ENCODE measurements at regions not wholly inside any gene's neighbourhood (a gene's known extent, or its start where the extent isn't known, plus 50 kb on each side); places are given as distances from the start of the nearest gene placed in this dataset.

DNA sequence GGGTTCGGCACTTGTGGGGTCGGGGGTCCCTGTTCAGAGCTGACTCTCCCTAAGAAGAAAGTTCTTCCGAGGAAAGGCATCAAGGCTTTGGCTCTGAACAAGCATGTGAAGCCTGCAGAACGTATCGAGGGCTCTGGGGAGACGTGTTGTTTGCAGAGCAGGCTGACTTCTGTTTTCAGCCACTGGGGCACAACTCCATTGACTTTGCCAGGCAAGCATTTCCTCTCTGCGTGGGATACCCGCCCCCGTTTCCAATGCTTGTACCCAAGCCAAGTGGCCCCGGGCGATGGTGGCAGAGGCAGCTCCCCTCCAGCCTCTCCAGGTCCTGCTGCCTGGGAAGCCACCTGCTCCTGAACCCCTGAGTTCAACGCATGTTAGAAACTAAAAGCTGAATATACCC is 255.7 kb downstream of the RBFOX3 start:
- TF ChIP-seq CTCF (IDR thresholded peaks at IDR 0.05; ENCODE audit: low read depth, low read length) (no peak), POLR2A (IDR thresholded peaks at IDR 0.05; ENCODE audit: extremely low read depth, insufficient read length) (no peak), MYC (IDR thresholded peaks at IDR 0.05; ENCODE audit: low read depth, low read length) (no peak), MAX (IDR thresholded peaks at IDR 0.05; ENCODE audit: low read depth, low read length) (no peak)
